Left cardiac atrium (tissue), 4 donors: ENCODE measurements at regions not wholly inside any gene's neighbourhood (a gene's known extent, or its start where the extent isn't known, plus 50 kb on each side); places are given as distances from the start of the nearest gene placed in this dataset.

ENCODE experiments used
- ATAC-seq, 2 donors: fragments of 200-7000 bp; cut with Tn5 transposase; one replicate each; pipeline ENCODE4 v1.9.1; 2020; ENCODE audit warnings: mild to moderate bottlenecking in 2 of 2, moderate library complexity in 2 of 2
- DNase-seq: peaks from one replicate; pipeline ENCODE4 v3.0.0-alpha.2; 2020
- intact Hi-C, 2 donors: fragments of 100-400 bp; cut with DNase I; formaldehyde crosslinking; loops; one replicate each; pipeline versions ENCODE4 v1.14.1 to v1.15.1; 2022 to 2023
- donor health status: DM: no; HTN: yes; CAD: no.
- donor health status: DM: no; HTN: yes; CAD: no; lungs with severe emphysema.
- donor health status: DM: yes; HTN: yes; CAD: no.
- donor health status: Dilated cardiomyopathy.

- no peak for DNase-seq
- intact Hi-C loops, result no loop called here
- peak in 1 of 2 donors; percentile 50 for ATAC-seq
Measured at GRCh38 chr1:78339490-78339889, 151.3 kb upstream of the PTGFR start.

GRCh38 chr1:78340006-78340405, 150.8 kb upstream of the PTGFR start:
- ATAC-seq (peak in 1 of 2 donors; percentile 86), DNase-seq (no peak)
- intact Hi-C loops, result no loop called here

GRCh38 chr1:78348496-78349284, 142.1 kb upstream of the PTGFR start:
- DNase-seq (no peak), ATAC-seq (no peak)
- intact Hi-C loops, result no loop called here

- DNase-seq (no peak), ATAC-seq (no peak)
- intact Hi-C loops, result no loop called here
Measured at GRCh38 chr1:78351551-78352216, 139.1 kb upstream of the PTGFR start.

GRCh38 chr1:78355656-78356055, 135.1 kb upstream of the PTGFR start:
- ATAC-seq (no peak), DNase-seq (no peak)
- intact Hi-C loops, result no loop called here

- intact Hi-C loops, result no loop called here
- DNase-seq (no peak), ATAC-seq (no peak)
Measured at GRCh38 chr1:78358165-78358564, 132.6 kb upstream of the PTGFR start.

GRCh38 chr1:78359666-78360065, 131.1 kb upstream of the PTGFR start:
- DNase-seq (no peak), ATAC-seq (no peak)
- intact Hi-C loops, result no loop called here

GRCh38 chr1:78360584-78360983, 130.2 kb upstream of the PTGFR start:
- DNase-seq (no peak), ATAC-seq (no peak)
- intact Hi-C loops, result no loop called here

- DNase-seq (no peak), ATAC-seq (no peak)
- intact Hi-C loops, result no loop called here
Measured at GRCh38 chr1:78367700-78368099, 123.1 kb upstream of the PTGFR start.

- ATAC-seq (no peak), DNase-seq (no peak)
- intact Hi-C loops, result no loop called here
Measured at GRCh38 chr1:78369546-78369945, 121.2 kb upstream of the PTGFR start.

GRCh38 chr1:78370356-78370755, 120.4 kb upstream of the PTGFR start:
- ATAC-seq (no peak), DNase-seq (no peak)
- intact Hi-C loops, result no loop called here

GRCh38 chr1:78370779-78371482, 119.8 kb upstream of the PTGFR start:
- intact Hi-C loops, result no loop called here
- peak in 1 of 2 donors; percentile 18 for ATAC-seq

GRCh38 chr1:78373676-78374075, 117.1 kb upstream of the PTGFR start:
- ATAC-seq (no peak), DNase-seq (no peak)
- intact Hi-C loops, result no loop called here

More at GRCh38 chr1:78370779-78371482, 119.8 kb upstream of the PTGFR start:
- DNase-seq, result no peak

- intact Hi-C loops, result no loop called here
- ATAC-seq, result no peak
- no peak for DNase-seq
Measured at GRCh38 chr1:78375996-78376395, 114.8 kb upstream of the PTGFR start.

GRCh38 chr1:78377356-78377928, 113.3 kb upstream of the PTGFR start:
- intact Hi-C loops, result no loop called here
- ATAC-seq (no peak), DNase-seq (no peak)

GRCh38 chr1:78383923-78384322, 106.9 kb upstream of the PTGFR start:
- intact Hi-C loops, result no loop called here
- ATAC-seq (no peak), DNase-seq (no peak)

GRCh38 chr1:78385744-78386462, 104.9 kb upstream of the PTGFR start:
- intact Hi-C loops, result no loop called here
- ATAC-seq, result no peak
- no peak for DNase-seq

GRCh38 chr1:78387201-78387600, 103.6 kb upstream of the PTGFR start:
- intact Hi-C loops, result no loop called here
- no peak for DNase-seq
- ATAC-seq, result no peak

GRCh38 chr1:78387871-78388270, 102.9 kb upstream of the PTGFR start:
- DNase-seq (no peak), ATAC-seq (peak; percentile 61 to 78)
- intact Hi-C loops, result no loop called here
